Skin of body (tissue), 2 donors: ENCODE measurements at regions not wholly inside any gene's neighbourhood (a gene's known extent, or its start where the extent isn't known, plus 50 kb on each side); places are given as distances from the start of the nearest gene placed in this dataset. TPM values are rescaled to one million over a fixed set of nuclear protein-coding genes. Genes with fewer than 3 reads are reported as not detected.
"Not testable (repeated sequence)": the region's sequence is repeated elsewhere in the genome, so short reads cannot be mapped to it uniquely, and the experiment has no call there.

ENCODE experiments used
- DNase-seq: peaks from one replicate; lab custom pipeline; 2025; lab: John Stamatoyannopoulos, UW
- small RNA-seq: library from RNA; depleted of rRNA; stranded (forward); fragments of <200 nt; gene quantifications from one replicate; pipeline ENCODE3, GENCODE V24; 2014; ENCODE audit warnings: low replicate concordance

DNA sequence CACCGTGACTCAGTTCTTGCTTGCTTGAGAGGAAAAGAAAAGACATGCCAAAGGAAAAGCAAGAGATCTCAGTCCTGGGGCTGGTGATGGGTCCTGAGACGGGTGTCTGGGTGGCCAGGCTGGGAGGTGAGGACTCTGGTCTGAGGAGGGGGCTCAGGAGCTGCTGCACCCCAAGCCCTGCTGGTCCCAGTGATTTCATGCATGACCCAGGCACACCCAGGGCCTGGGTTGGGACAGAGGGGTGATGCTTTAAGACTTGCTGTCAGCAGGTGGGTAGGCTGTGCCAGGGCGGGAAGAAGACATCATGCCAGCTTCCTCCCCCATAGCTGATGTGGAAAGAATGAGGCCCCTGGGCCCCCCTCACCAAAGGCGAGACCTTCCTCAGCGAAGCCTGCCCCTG, 65.1 kb upstream of the PMEPA1 start:
- no peak for DNase-seq

DNA sequence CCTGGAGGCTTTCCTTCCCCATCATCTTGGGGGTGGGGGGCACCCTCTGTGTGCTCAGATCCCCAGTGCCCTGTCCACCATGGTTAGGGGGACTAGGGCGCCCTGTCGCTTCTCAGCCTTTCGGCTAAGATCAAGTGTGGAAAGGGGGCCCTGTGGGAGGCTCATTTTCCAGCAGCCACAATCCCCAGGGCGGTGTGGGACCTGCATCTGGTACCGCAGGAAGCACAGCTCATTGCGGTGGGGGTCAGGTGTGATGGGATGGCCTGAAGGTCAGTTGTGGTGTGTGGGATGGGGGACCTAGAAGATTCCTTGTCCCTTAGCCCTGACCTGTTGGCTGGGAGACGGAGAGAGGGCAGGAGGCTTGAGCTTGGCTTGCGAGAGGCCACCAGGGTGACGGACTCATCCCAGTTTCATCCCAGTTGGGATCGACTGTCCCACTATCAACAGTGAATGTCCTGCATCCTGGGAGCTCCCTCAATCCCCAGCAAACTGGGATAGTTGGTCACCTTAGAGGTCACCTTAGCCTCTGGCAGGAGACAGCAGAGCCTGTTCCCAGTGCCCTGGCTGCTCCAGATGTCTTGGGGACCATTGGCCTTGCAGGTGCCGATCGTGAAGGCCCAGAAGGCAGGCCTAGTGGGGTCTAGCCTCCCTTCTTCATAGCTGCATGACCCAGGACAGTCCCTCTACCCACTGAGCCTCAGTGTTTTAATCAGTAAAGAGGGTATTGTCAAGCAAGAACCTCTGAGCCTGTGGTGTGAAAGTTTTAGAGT, 64.5 kb upstream of the PMEPA1 start:
- no peak for DNase-seq

DNA sequence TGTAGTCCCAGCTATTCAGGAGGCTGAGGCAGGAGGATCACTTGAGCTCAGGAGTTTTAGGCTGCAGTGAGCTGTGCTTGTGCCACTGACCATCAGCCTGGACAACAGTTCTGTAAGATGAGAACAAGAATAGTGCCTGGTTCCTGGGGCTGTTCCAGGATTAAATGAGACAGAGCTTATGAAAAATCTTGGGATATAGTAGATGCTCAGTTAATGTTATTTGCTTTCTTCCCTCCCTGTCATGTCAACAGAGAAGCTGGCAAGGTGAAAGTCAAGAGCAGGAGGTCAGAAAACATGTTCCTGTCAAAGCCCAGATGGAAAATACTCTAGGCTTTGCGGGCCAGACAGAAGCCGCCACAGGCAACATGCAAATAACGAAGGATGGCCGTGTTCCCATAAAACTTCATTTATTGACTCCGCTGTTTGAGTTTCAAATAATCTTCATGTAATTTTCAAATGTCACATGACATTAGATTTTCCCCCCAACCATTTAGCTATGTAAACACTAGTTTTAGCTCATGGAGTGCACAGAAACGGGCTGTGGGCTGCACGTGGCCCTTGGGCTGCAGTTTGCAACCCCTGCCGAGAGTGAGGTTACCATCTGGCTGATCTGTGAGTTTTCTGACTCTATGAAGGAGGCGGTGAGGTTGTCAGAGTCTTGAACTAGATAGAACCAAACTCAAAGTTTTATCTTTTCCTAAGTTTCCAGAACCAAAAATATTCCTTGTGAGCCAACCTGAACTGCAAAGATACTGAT, 63.4 kb upstream of the PMEPA1 start:
- DNase-seq: no peak

DNA sequence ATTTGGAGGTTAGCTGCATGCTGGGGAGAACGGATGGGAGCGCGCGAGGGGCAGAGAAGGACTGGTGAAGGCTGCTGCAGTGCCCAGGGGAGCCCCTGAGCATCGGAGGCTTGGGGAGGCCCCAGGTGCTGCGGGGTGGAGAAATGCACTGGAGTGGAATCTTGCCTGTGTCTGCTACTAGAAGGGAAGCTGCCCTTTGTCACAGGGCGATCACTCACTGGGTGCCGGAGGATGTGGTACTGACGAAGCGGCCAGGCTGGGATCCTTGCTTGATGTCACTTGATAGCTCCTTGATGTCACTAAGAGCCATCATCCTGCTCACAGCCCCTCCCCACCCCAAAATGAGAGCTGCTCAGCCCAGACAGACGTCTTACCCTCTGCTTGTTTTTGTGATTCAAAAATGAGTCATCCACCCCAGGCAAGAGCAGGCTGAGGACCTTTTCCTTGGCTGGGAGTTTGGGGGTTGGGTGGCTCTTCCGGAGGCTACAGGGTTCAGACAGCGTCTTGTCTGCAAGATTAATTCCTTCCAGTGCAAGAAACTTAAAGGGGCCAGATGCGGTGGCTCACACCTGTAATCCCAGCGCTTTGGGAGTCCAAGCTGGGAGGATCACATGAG, 62.6 kb upstream of the PMEPA1 start:
- DNase-seq: no peak

DNA sequence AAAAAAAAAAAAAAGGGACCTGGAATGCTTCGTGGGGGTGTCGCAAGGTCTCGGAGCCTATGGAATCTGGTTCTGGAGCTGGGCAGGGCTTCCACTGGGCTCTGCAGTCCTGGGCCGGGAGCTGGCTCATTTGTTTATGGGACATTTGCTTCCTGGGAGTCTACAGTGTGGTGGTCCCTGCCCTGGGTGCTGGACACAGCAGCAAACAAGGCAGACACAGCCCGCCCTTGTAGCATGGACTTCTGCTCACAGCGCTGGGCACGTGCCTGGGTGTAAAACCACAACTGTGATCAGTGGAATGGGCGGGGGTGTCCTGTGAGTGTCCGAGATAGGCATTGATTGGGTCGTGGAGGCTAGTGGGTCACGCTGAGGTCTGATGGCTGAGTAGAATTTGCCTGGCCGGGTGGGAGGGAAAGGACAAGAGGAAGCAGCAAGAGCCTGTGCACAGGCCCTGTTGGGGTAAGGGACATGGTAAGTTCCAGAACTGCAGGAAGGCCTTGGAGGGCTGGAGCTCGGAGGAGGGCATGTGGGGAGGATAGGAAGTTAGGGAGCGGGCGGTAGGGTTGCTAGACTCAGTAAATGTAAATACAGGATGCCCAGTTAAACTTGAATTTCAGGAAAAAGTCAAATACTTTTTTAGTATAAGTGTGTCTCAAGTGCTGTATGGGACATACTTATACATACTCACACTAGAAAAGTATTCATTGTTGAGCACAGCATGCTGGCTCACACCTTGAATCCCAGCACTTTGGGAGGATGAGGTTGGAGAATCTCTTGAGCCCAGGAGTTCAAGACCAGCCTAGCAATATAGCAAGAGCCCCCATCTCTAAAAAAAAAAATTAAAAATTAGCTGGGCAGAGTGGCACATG, 61.3 kb upstream of the PMEPA1 start:
- DNase-seq: no peak

DNA sequence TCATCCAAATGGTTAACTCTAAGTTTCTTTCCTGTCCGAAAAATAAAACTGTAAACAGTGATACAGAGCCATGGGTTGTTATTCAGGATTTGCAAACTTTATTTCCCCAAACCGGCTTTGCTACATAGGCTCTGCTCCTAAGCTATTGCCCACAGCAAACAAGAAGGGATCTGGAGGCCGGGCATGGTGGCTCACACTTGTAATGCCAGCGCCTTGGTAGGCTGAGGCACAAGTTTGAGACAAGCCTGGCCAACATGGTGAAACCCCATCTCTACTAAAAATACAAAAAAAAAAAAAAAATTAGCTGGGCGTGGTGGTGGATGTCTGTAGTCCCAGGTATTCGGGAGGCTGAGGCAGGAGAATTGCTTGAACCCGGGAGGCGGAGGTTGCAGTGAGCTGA, 60.6 kb upstream of the PMEPA1 start:
- DNase-seq: not testable (repeated sequence)

DNA sequence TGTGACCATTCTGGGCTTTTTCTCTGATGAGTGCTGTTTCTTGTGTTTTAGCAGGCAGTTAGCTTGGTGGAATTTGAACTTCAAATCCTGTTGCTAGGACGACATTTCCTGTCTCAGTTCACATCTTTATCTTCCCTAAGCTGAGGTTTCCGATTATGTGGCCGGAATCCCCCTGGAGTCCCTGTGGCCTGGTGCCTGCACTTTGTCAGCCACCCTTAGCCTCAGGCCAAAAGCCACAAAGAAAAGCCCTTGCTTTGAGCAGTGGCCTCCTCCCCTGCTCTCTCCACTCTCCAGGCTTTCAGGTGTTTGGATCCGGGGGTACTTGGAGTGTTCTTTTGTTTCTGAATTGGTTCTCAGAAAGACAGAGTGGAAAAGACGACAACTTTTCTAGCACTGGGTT, 59.9 kb upstream of the PMEPA1 start:
- DNase-seq: no peak

DNA sequence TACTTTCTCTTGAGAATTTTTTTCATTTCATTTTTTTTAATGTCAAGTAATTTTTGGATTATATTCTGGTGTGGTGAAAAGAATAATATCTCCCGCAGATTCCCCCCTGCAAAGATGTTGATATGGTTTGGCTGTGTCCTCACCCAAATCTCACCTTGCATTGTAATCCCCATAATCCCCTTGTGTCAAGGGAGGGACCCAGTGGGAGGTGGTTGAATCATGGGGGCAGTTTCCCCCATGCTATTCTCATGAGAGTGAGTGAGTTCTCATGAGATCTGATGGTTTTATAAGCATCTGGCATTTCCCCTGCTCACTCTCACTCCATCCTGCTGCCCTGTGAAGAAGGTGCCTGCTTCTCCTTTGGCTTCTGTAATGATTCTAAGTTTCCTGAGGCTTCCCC, 58.7 kb upstream of the PMEPA1 start:
- DNase-seq: no peak

DNA sequence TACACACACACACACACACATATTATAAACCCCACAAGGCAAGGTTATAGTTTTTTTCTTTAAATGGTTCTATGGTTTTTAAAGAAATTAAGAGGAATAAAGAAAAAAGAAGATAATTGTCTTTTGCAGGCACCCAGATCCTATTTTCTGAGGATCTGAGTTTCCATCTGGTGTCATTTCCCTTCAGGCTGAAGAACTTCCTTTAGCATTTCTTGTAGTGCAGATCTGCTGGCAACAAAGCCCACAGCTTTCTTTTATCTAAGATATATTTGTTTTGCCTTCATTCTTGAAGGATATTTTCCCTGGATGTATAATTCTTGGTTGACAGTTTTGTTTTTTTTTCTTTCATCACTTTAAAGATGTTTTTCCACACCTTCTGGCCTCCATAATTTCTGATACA, 57.6 kb upstream of the PMEPA1 start:
- no peak for DNase-seq

DNA sequence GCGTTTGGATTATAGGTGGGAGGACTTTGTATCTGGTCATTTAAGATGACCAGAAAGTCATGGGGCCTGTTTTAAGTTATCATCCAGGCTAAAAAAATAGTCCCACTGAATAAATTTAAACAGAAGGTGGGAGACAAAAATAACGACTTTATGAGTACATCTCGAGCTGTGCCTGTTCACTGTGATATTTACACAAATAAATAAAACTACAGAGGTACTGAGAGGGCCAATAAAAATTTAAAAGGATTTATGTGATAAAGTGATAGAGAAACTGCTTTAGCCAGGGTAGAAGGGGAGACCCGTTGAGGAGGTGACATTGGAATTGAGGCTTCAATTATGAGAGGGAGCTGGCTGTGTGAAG, 53.4 kb upstream of the PMEPA1 start:
- no peak for DNase-seq

DNA sequence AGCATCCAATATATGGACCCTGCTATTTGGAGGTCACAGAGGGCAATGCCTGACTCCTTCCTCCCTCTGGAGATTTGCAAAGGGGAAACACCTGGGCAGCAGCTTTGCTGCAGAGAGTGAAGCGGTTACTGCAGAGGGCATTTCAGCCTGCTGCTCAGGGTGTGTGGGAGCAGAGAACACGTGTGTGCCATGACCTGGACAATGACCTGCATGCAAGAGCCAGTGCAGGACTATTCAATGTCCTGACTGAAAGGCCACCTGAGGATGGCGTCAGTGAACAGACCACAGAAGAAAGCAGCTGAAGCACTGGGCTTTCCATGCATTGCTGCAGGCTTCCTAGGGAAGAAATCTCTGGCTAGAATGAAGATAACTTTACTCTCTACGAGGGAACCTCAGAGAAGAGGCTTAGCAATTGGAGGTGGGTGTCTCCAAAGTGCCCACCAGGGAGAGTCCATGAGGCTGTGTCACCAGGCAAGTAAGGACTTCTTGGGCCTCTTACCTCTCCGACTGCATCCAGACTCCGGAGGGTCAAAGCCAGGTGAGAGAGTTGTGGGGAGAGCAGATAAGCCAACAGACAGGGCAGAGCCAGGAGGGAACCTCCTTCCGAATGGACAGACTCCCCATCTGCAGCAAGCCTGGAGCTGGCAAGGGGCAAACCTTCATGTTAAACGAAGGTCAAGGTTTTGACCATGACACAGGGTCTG, 52.9 kb upstream of the PMEPA1 start:
- DNase-seq: no peak

DNA sequence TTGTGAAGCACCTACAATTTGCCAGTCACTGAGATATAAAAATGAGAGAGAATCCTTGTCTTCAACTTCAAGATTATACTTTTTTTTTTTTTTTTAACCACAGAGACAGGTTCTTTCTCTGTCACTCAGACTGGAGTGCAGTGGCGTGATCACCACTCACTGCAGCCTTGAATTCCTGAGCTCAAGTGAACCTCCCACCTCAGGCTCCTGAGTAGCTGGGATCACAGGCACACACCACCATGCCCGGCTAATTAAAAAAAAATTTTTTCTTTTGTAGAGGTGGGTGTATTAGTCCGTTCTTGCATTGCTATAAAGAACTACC, 51.6 kb upstream of the PMEPA1 start:
- no peak for DNase-seq

DNA sequence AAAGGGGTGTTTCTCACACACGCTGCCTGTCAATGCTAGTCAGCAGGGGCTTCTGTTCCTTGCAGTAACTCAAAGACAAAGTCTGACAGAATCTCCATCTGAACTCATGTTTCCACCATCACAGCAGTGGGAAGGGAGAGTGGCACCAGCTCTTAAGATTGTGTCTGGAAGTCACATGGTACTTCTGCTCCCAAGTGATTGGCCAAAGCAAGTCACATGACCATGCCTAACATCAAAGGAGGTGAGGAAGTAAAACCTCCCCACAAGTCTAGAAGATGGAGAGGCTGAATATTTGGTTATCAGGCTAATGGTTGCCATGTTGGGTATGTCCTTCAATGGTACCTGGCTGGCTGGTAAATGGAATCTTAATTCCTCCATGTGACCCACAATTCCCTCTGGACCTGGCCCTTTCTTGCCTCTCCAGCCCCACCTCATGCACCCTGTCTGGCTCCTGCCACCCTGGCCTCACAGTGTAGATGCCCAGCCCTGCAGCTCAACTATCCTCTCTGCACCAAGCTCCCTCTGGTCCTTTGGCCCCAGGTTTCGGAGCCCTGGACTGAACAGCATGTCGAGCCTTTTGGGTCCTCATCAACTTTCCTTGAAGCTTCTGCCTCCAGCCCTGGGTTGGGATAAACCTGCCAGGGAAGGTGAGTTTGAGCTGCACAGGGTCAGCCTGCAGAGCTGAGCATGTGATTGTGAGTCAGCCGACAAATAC, 51.0 kb upstream of the PMEPA1 start:
- no peak for DNase-seq

DNA sequence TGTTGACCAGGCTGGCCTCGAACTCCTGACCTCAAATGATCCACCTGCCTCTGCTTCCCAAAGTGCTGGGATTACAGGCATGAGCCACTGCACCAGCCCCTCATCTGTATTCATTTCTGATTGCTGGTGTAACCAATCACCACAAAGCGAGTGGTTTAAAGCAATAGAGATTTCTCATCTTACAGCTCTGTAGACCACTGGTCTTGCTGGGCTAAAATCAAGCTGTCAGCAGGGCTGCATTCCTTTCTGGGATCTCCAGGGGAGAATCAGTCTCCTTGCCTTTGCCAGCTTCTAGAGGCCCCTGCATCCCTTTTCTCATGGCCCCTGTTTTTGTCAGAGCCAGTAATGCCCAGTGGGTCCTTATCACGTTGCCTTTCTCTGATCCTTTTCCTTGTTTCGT, 49.9 kb upstream of the PMEPA1 start:
- no peak for DNase-seq

Small RNA genes lying in the stretch of these regions (small RNA-seq; reads per million reads assigned to genes)
- gene MIR4532: not detected
